Upper lobe of left lung (tissue), 6 donors: ENCODE measurements at regions not wholly inside any gene's neighbourhood (a gene's known extent, or its start where the extent isn't known, plus 50 kb on each side); places are given as distances from the start of the nearest gene placed in this dataset.

Experiments used
- ATAC-seq, 2 donors: fragments of 200-7000 bp; cut with Tn5 transposase; one replicate each; pipeline ENCODE4 v1.9.1; 2022; ENCODE audit warnings: mild to moderate bottlenecking in 2 of 2, moderate library complexity in 2 of 2; ENCODE audit not compliant: low FRiP score in 2 of 2
- DNase-seq, 2 donors: peaks; one replicate each; pipeline ENCODE4 v3.0.0-alpha.2; 2019 to 2020
- H3K27ac ChIP-seq, 4 donors: fragments of 200-600 bp; sonication (generic); one replicate each; pipeline ENCODE4 v1.5.1; 2016 to 2019
- H3K27me3 ChIP-seq, 4 donors: fragments of 200-600 bp; sonication (generic); one replicate each; pipeline ENCODE4 v1.5.1; 2017 to 2019
- H3K36me3 ChIP-seq, 4 donors: fragments of 200-600 bp; sonication (generic); one replicate each; pipeline ENCODE4 v1.5.1; 2016 to 2019
- H3K4me1 ChIP-seq, 4 donors: fragments of 200-600 bp; sonication (generic); one replicate each; pipeline ENCODE4 v1.5.1; 2018 to 2019
- H3K4me3 ChIP-seq, 4 donors: fragments of 200-600 bp; sonication (generic); one replicate each; pipeline ENCODE4 v1.5.1; 2017 to 2019; ENCODE audit warnings: mild to moderate bottlenecking in 2 of 4, moderate library complexity in 1 of 4
- H3K9me3 ChIP-seq, 4 donors: fragments of 200-600 bp; sonication (generic); one replicate each; pipeline ENCODE4 v1.5.1; 2018 to 2019
- CTCF ChIP-seq, 6 experiments: fragments of 450-650 bp in 4 of 6; fragments of 200-600 bp in 2 of 6; sonication (generic) in 2 of 6; IDR thresholded peaks; one replicate each; pipeline ENCODE4 v1.5.1; 2016 to 2019; ENCODE audit warnings: antibody characterized with exemption in 6 of 6
- EP300 ChIP-seq, 4 donors: sonication (generic); formaldehyde crosslinking; IDR thresholded peaks; one replicate each; pipeline ENCODE4 v1.5.1; 2017; ENCODE audit warnings: antibody characterized with exemption in 4 of 4, control low read depth in 2 of 4
- POLR2A ChIP-seq, 4 donors: fragments of 450-650 bp; IDR thresholded peaks; one replicate each; pipeline ENCODE4 v1.5.1; 2016 to 2017; ENCODE audit warnings: antibody characterized with exemption in 4 of 4, mild to moderate bottlenecking in 2 of 4
- POLR2AphosphoS5 ChIP-seq, 2 donors: sonication (generic); formaldehyde crosslinking; IDR thresholded peaks; one replicate each; pipeline ENCODE4 v1.5.1; 2017; ENCODE audit warnings: antibody characterized with exemption in 2 of 2
- WGBS, 2 donors: methylation state at CpG; one replicate each; pipeline ENCODE4 v1.1.5; 2017 to 2018; 5-methylcytosine and 5-hydroxymethylcytosine counted together
- donor health status: DM: no; HTN: no; CAD: no; lungs with moderate emphysema.
- donor health status: DM: no; HTN: yes; CAD: no; lungs with severe emphysema.

DNA sequence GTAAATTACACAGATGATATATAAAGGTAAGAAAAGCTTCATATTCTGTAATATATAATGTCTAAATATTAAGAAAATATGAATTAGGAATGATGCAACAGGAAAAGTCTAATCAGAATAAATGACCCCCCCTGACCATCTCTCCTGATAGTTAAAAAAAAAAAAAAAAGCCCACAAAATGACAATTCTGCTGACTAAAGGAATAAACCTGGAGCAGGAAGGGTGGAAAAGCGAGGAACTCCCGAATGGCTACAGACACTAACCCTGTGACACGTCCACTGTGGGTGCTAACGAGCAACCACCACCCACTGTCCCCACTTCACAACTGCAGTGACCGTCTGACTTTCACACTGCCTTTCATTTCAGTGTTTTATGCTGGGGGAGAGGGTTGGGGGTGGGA, 67.6 kb upstream of the FOXQ1 start:
- ATAC-seq (peak in 1 of 2 donors; percentile 38), DNase-seq (no peak)
- H3K9me3 ChIP-seq, result no peaks in the 10 kb centered on the region
- TF ChIP-seq EP300 (IDR thresholded peaks at IDR 0.05) (no peak), CTCF (IDR thresholded peaks at IDR 0.05) (no peak), POLR2AphosphoS5 (IDR thresholded peaks at IDR 0.05) (no peak), POLR2A (IDR thresholded peaks at IDR 0.05) (no peak)
- no peaks in the 10 kb centered on the region for H3K36me3 ChIP-seq
- H3K4me3 ChIP-seq, result no peak overlapping the region
- H3K4me1 ChIP-seq, result no peaks in the 10 kb centered on the region
- 85 to 86% methylated on average over 5 of the region's 5 CpGs for WGBS, 2 donors
- H3K27me3 ChIP-seq, result no peaks in the 10 kb centered on the region
- H3K27ac ChIP-seq, result no peak overlapping the region

DNA sequence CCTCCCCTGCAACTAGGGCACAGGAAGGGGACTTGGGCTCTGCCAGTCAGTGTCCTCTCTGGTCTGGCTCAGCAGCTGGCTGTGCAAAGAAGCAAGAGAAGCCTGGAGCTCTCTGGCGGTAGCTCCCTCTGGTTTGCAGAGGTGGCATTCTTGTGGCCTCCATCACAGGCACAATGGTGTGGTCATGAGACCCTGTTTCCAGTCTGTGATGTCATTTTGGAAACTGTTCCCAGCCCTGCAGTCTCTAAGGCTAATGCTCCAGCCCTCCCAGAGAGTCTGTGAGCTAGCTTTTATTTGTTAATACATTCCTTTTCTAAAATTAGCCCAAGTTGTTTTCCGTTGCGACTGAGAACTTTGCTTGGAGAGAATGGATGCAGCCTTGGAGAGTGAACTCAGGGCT, 69.5 kb upstream of the FOXQ1 start:
- no peaks in the 10 kb centered on the region for H3K27me3 ChIP-seq
- DNase-seq (no peak), ATAC-seq (no peak)

DNA sequence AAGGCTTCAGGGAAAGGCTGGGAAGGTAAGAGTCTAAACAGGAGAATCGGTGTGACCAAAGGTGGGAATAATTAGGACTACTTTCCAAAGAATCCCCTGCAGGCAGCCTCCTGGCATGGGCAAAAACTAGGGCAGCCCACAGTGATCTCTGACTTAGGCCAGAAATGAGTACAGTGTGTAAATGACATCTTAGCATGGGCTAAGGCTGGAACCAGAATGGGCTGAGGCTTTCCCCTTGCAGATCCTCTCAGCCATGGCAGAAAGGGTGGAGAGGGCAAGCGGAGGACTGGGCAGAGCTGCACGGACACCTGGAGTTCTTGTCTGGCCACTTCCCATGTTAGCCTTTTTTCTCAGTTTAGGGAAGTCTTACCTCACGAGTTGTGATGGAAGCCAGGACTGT, 69.9 kb upstream of the FOXQ1 start:
- Histone ChIP-seq H3K27ac (no peak overlapping the region), H3K36me3 (no peaks in the 10 kb centered on the region), H3K27me3 (no peaks in the 10 kb centered on the region), H3K9me3 (no peaks in the 10 kb centered on the region), H3K4me3 (no peak overlapping the region), H3K4me1 (no peaks in the 10 kb centered on the region)
- TF ChIP-seq EP300 (IDR thresholded peaks at IDR 0.05) (no peak), POLR2A (IDR thresholded peaks at IDR 0.05) (no peak), POLR2AphosphoS5 (IDR thresholded peaks at IDR 0.05) (no peak), CTCF (IDR thresholded peaks at IDR 0.05) (no peak)
- no peak for ATAC-seq
- WGBS, 2 donors, result 86% methylated on average over 2 to 4 of the region's 4 CpGs
- DNase-seq, result no peak

More for the DNA sequence above, 69.5 kb upstream of the FOXQ1 start:
- H3K9me3 ChIP-seq, result no peaks in the 10 kb centered on the region
- H3K4me3 ChIP-seq, result no peak overlapping the region
- TF ChIP-seq POLR2AphosphoS5 (IDR thresholded peaks at IDR 0.05), result no peak
- no peaks in the 10 kb centered on the region for H3K36me3 ChIP-seq
- H3K4me1 ChIP-seq, result no peaks in the 10 kb centered on the region
- H3K27ac ChIP-seq, result no peak overlapping the region
- 52 to 66% methylated on average over 3 of the region's 3 CpGs for WGBS, 2 donors

DNA sequence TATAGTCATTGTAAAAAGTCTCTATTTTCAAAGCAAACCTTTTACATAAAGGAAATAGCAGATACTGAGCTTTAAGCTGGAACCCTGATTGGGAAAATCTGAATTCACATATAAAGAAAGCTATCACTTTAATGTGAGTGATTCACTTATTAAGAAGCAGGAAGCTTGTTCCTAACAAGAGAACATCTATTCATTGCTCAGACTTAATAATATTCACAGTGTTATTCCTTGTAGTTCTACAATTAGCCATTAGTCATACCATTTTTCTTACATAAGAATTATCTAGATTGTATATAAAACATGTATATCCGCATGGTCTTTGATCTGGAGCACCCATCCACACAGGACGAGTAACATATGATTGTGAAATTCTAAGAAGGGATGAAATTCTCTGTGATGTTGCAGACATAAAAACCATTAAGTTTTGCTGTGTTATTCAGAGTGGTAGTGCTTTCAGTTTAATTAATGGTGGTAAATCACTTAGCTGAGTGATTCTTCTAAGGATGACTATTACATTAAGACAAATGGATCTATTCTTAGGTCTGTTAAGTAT, 71.1 kb upstream of the FOXQ1 start:
- Histone ChIP-seq H3K36me3 (no peaks in the 10 kb centered on the region), H3K27ac (no peak overlapping the region), H3K27me3 (no peaks in the 10 kb centered on the region), H3K9me3 (no peaks in the 10 kb centered on the region), H3K4me3 (no peak overlapping the region), H3K4me1 (no peaks in the 10 kb centered on the region)
- DNase-seq, result no peak
- TF ChIP-seq CTCF (IDR thresholded peaks at IDR 0.05), result no peak
- ATAC-seq, result no peak
- 82 to 83% methylated on average over 2 of the region's 2 CpGs for WGBS, 2 donors

GRCh38 chr6:1239805-1240204, 72.1 kb upstream of the FOXQ1 start:
- Histone ChIP-seq H3K27me3 (no peaks in the 10 kb centered on the region), H3K4me1 (no peaks in the 10 kb centered on the region), H3K9me3 (no peaks in the 10 kb centered on the region), H3K27ac (no peak overlapping the region), H3K36me3 (no peaks in the 10 kb centered on the region), H3K4me3 (no peak overlapping the region)
- 84 to 85% methylated on average over 7 of the region's 7 CpGs for WGBS, 2 donors
- no peak for ATAC-seq
- TF ChIP-seq POLR2AphosphoS5 (IDR thresholded peaks at IDR 0.05), result no peak
- no peak for TF ChIP-seq POLR2A (IDR thresholded peaks at IDR 0.05)
- no peak for TF ChIP-seq EP300 (IDR thresholded peaks at IDR 0.05)
- TF ChIP-seq CTCF (IDR thresholded peaks at IDR 0.05), result no peak
- DNase-seq, result no peak
